Thyroid gland (tissue), 4 donors: ENCODE measurements at regions not wholly inside any gene's neighbourhood (a gene's known extent, or its start where the extent isn't known, plus 50 kb on each side); places are given as distances from the start of the nearest gene placed in this dataset.

Experiments
- DNase-seq, 2 donors: peaks; one replicate each; pipeline ENCODE4 v3.0.0-alpha.2; 2019
- H3K27ac ChIP-seq, 3 donors: fragments of 200-600 bp; sonication (generic); 1 replicate in 2 of 3; 2 replicates in 1 of 3; pipeline ENCODE4 v1.5.1; 2016 to 2019; ENCODE audit warnings: mild to moderate bottlenecking in 1 of 3, moderate library complexity in 1 of 3
- H3K27me3 ChIP-seq: fragments of 200-600 bp; sonication (generic); one replicate; pipeline ENCODE4 v1.5.1; 2019
- H3K36me3 ChIP-seq, 2 donors: fragments of 200-600 bp; sonication (generic); one replicate each; pipeline ENCODE4 v1.5.1; 2016 to 2019
- H3K4me1 ChIP-seq, 2 donors: fragments of 200-600 bp; sonication (generic); one replicate each; pipeline ENCODE4 v1.5.1; 2017 to 2019
- H3K4me3 ChIP-seq, 3 donors: fragments of 200-600 bp; sonication (generic); replicated peaks in 1 of 3; 1 replicate in 2 of 3; 2 replicates in 1 of 3; pipeline ENCODE4 v1.5.1; 2016; ENCODE audit warnings: mild to moderate bottlenecking in 1 of 3
- H3K9me3 ChIP-seq: fragments of 200-600 bp; sonication (generic); one replicate; pipeline ENCODE4 v1.5.1; 2017
- POLR2A ChIP-seq, 2 donors: fragments of 450-650 bp; IDR thresholded peaks; one replicate each; pipeline ENCODE4 v1.6.1; 2017; ENCODE audit warnings: antibody characterized with exemption in 2 of 2, mild to moderate bottlenecking in 2 of 2, moderate library complexity in 1 of 2
- WGBS, 2 donors: methylation state at CpG; one replicate each; pipeline ENCODE4 v1.1.5; 2017; 5-methylcytosine and 5-hydroxymethylcytosine counted together
- intact Hi-C: fragments of 100-400 bp; cut with DNase I; formaldehyde crosslinking; loops from one replicate; pipeline ENCODE4 v1.15.1; 2023
- TF ChIP-seq, protein P1 (sequence below), 6 experiments: fragments of 200-600 bp in 3 of 6; fragments of 450-650 bp in 3 of 6; sonication (generic) in 3 of 6; IDR thresholded peaks; one replicate each; pipeline ENCODE4 v1.5.1; 2016 to 2019; ENCODE audit warnings: antibody characterized with exemption in 6 of 6, mild to moderate bottlenecking in 2 of 6, inconsistent platforms in 1 of 6, moderate library complexity in 1 of 6

GRCh38 chr22:48779661-48780596, 1047.7 kb downstream of the BRD1 start:
- Histone ChIP-seq H3K27ac (no peak overlapping the region), H3K4me1 (no peaks in the 10 kb centered on the region), H3K9me3 (no peaks in the 10 kb centered on the region), H3K4me3 (no peak overlapping the region), H3K36me3 (no peaks in the 10 kb centered on the region), H3K27me3 (no peaks in the 10 kb centered on the region)
- no peak for TF ChIP-seq POLR2A (IDR thresholded peaks at IDR 0.05)
- TF ChIP-seq, protein P1, sequence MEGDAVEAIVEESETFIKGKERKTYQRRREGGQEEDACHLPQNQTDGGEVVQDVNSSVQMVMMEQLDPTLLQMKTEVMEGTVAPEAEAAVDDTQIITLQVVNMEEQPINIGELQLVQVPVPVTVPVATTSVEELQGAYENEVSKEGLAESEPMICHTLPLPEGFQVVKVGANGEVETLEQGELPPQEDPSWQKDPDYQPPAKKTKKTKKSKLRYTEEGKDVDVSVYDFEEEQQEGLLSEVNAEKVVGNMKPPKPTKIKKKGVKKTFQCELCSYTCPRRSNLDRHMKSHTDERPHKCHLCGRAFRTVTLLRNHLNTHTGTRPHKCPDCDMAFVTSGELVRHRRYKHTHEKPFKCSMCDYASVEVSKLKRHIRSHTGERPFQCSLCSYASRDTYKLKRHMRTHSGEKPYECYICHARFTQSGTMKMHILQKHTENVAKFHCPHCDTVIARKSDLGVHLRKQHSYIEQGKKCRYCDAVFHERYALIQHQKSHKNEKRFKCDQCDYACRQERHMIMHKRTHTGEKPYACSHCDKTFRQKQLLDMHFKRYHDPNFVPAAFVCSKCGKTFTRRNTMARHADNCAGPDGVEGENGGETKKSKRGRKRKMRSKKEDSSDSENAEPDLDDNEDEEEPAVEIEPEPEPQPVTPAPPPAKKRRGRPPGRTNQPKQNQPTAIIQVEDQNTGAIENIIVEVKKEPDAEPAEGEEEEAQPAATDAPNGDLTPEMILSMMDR (IDR thresholded peaks at IDR 0.05): no peak
- intact Hi-C loops: no loop called here
- 79 to 84% methylated on average over 27 to 28 of the region's 29 CpGs for WGBS, 2 donors
- DNase-seq: no peak

DNA sequence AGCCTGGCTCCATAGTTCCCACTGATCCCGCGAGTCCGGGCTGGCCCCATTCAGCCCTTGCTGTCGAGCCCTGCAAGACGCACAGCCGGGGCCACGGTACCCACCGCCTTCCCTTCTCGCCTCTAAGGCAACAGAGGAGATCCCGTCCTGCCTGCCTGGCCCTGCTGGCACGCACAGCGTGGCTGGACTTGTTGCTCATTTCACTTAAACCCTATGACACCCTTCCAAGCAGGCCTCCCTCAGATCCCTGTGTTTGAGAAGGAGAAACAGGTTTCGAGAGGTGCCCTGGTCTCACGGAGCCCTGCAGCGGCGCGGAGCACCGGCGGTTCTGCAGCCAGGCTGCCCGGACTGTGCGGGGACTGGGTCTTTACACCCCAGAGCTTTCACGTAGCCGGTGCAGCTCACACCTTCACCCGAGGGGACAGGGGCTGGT, 1048.4 kb downstream of the BRD1 start:
- no peaks in the 10 kb centered on the region for H3K27me3 ChIP-seq

GRCh38 chr22:48778308-48779195, 1049.1 kb downstream of the BRD1 start:
- H3K27ac ChIP-seq: no peak overlapping the region
- no peak for DNase-seq
- intact Hi-C loops: no loop called here
- H3K9me3 ChIP-seq: no peaks in the 10 kb centered on the region
- no peak overlapping the region for H3K4me3 ChIP-seq
- TF ChIP-seq, protein P1 (IDR thresholded peaks at IDR 0.05): no peak
- no peaks in the 10 kb centered on the region for H3K36me3 ChIP-seq
- 86 to 90% methylated on average over 24 to 25 of the region's 25 CpGs for WGBS, 2 donors
- no peaks in the 10 kb centered on the region for H3K4me1 ChIP-seq
- no peaks in the 10 kb centered on the region for H3K27me3 ChIP-seq

More for the DNA sequence above, 1048.4 kb downstream of the BRD1 start:
- H3K36me3 ChIP-seq: no peaks in the 10 kb centered on the region
- H3K4me1 ChIP-seq: no peaks in the 10 kb centered on the region
- no peak overlapping the region for H3K4me3 ChIP-seq
- WGBS, 2 donors: 91 to 93% methylated on average over 19 to 24 of the region's 24 CpGs
- no peak for DNase-seq
- intact Hi-C loops: no loop called here
- no peak for TF ChIP-seq POLR2A (IDR thresholded peaks at IDR 0.05)
- TF ChIP-seq, protein P1 (IDR thresholded peaks at IDR 0.05): no peak
- no peak overlapping the region for H3K27ac ChIP-seq
- no peaks in the 10 kb centered on the region for H3K9me3 ChIP-seq

DNA sequence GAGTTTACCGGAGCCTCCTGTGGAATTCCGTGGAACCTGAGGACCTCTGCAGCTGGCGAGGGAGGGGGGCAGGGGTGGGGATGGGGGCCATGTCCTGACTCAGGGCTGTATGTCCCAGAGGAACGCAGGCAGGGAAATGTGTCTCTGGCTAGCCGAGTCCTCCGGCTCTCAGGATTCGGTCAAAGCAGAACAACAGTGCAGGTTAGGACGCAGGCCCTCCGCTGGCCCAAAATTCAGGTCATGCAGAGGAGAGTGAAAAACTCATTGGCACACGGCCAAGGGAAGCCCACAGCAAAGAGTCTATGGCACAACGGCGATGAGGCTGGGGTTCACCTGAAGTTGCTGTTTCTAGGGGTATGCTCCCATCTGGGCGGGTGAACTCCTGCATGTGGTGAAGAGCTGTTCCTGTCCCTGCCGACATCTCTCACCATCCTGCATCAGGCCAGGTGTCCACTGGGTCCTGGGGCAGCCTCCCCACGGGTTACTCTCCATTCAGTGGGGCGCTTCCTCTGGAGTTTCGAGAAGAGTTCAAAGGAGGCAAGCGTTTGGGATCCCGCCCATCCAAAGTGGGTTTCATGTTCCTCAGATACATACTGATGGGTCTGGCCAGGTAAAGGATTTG, 1055.3 kb downstream of the BRD1 start:
- no peak overlapping the region for H3K4me3 ChIP-seq
- 80 to 82% methylated on average over 19 of the region's 19 CpGs for WGBS, 2 donors
- no peaks in the 10 kb centered on the region for H3K27me3 ChIP-seq
- DNase-seq: no peak
- TF ChIP-seq POLR2A (IDR thresholded peaks at IDR 0.05): no peak
- TF ChIP-seq, protein P1 (IDR thresholded peaks at IDR 0.05): no peak
- H3K27ac ChIP-seq: no peak overlapping the region
- H3K9me3 ChIP-seq: no peaks in the 10 kb centered on the region
- intact Hi-C loops: no loop called here
- no peaks in the 10 kb centered on the region for H3K4me1 ChIP-seq
- H3K36me3 ChIP-seq: no peaks in the 10 kb centered on the region
